NCI-H146 treated with DMSO at 0.1 percent for 48 hours (cell line): ENCODE measurements at regions not wholly inside any gene's neighbourhood (a gene's known extent, or its start where the extent isn't known, plus 50 kb on each side); places are given as distances from the start of the nearest gene placed in this dataset.
"Not testable (repeated sequence)": the region's sequence is repeated elsewhere in the genome, so short reads cannot be mapped to it uniquely, and the experiment has no call there.

ENCODE experiments used
- DNase-seq: peaks from one replicate; lab custom pipeline; 2025; ENCODE audit not compliant: unreplicated experiment; lab: John Stamatoyannopoulos, UW

DNA sequence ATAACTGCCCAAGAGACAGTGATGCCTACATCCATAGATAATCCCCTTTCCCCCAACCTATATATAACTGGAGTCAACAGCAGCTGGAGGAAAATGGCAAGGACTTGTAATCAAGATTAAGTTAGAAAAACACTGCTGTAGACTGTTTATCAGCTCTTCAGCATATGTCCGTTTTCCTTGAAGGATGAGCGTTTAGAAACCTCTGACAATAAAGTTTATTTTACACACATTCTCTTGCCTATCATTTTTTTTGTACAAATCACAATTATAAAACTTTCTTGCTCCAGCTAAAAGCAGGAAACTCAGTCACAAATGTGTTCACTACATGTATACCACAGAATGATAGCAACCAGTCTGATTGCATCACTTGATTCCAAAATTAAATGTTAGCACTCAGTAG lies 50.8 kb downstream of the PPIAL4G start:
- not testable (repeated sequence) for DNase-seq

DNA sequence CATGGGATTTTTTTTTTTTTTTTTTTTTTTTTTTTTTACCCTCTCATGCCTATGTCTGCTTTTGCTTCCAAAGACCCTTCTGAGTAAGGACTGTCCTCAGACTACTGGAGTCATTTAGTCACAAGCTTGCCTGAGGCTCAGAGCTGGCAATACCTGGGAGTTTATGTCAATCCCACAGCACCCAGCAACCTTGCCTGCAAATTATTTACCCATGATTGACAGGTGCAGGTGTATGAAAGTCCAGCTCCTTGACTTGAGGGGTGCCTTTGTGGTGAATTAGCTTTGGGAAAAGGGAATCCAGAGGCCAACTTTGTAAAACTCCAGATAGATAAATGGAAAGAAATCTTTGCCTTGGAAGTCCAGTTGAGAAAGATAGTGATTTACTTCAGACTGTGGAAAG lies 53.2 kb downstream of the PPIAL4G start:
- DNase-seq: not testable (repeated sequence)

DNA sequence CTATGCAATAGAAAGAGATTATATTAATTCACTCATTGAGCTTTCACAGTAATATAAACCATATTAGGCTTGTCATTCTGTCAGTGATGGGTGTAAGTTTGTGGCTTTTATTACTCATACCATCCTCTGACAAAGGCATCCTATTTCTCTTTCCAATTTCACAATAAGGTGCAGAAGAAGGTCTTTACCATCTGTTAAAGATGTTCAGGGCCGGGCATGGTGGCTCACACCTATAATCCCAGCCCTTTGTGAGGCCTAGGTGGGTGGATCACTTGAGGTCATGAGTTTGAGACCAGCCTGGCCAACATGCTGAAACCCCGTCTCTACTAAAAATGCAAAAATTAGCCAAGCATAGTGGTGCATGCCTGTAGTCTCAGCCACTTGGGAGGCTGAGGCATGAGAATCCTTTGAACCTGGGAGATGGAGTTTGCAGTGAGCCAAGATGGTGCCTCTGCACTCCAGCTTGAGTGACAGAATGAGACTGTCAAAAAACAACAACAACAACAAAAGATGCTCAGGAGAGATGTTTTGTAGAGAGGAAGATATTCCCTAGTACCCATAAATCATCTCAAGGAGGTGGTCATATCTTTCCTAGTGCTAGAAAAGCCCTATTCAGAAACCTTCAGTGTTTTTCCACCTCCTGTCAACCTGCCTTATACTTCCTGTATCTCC lies 56.0 kb downstream of the PPIAL4G start:
- DNase-seq: not testable (repeated sequence)

DNA sequence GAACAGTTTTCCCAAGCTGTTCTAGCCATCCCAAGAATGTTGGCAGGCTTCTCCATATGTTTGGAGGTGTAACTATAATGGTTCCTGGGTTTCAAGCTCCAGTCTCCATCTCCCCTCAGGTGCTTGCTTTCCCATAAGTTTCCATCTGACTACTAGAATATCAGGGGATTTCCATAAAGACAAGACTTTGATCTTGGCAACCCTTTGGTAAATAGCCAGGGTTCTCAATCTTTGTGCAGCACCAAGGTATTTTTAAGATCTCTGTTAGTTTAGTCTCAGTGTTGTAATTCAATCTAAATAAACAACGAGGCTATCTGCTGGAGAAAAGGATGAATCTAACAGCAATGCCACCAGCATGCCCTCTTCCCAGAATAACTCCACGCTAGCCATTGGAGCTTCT lies 56.7 kb downstream of the PPIAL4G start:
- not testable (repeated sequence) for DNase-seq

DNA sequence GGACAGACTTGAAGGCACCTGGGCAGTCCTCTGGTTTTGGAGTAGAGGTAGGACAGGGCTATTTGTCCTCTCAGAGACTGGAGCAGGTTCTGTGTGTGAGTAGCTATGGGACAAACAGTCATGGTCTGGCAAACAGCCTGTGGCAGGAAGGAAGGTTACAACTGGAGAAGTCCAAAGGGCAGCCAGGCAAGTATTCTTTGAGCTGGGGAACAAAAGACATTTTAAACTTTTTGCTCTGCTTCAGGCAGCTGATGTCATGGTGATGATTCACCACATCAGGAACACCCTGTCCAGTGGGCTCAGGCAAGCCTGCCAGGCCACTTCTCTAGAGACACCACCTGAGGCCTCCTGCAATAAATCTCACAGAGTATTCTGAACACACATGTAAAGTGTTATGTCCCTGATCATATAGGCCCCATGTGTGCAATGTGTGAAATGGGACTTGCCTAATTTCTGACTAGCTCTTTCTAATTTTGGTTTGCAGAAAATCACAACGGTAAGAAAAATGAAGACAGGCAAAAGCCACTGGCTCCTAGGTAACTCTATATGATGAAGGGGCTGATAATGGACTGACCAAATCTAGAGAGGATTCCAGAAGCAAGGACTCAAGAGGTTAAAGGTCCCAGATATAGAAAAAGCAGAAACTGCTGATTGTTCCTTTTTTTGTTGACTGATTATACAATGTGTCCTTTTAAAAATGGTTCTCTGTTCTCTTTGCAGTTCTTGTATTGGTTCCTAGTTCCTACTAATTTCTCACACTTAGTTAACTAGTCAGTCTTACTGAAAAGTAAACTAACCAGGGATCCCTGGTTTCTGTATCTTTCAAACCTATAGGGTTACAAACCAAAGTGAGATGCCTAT lies 58.7 kb downstream of the PPIAL4G start:
- not testable (repeated sequence) for DNase-seq

DNA sequence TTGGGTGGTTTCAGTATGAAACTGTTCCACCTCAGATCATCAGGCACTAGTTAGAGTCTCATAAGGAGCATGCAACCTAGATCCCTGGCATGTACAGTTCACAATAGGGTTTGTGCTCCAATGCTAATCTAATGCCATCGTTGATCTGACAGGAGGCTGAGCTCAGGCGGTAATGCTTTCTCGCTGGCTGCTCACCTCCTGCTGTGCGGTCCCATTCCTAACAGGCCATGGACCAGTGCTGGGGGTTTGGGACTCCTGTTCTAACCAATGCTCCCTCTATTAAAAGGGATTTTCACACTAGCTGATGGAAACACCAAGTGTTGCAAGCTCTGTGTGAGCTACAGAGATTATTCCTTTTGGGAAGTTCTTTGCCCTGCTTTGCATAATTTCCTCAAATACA lies 60.2 kb downstream of the PPIAL4G start:
- DNase-seq: not testable (repeated sequence)

DNA sequence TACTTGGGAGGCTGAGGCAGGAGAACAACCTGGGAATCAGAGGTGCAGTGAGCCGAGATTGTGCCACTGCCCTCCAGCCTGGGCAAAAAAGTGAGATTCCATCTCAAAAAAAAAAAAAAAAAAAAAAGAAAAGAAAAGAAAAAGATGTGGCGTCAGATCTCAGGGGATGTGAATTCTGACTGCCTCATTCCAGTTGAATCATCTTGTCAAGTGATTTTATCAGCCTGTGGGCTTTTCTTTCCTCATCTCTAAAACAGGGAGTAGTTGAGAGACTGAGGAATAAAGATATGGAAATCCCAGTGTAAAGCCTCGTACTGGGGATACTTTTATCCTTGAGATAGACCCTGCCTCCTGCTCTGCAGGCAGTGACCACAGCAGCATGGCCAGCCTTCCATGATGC lies 65.9 kb downstream of the PPIAL4G start:
- DNase-seq: not testable (repeated sequence)

DNA sequence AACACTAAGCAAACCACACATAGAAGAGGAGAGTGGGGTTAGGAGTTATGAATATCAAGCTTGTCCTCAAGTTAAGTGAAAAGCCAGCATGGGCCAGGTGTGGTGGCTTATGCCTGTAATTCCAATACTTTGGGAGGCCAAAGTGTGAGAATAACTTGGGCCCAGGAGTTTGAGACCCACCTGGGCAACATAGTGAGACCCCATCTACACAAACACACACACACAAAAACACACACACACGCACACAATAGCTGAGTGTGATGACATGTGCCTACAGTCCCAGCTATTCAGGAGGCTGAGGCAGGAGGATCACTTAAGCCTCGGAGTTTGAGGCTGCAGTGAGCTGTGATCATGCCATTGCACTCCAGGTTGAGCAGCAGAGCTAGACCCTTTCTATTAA lies 69.7 kb downstream of the PPIAL4G start:
- not testable (repeated sequence) for DNase-seq

DNA sequence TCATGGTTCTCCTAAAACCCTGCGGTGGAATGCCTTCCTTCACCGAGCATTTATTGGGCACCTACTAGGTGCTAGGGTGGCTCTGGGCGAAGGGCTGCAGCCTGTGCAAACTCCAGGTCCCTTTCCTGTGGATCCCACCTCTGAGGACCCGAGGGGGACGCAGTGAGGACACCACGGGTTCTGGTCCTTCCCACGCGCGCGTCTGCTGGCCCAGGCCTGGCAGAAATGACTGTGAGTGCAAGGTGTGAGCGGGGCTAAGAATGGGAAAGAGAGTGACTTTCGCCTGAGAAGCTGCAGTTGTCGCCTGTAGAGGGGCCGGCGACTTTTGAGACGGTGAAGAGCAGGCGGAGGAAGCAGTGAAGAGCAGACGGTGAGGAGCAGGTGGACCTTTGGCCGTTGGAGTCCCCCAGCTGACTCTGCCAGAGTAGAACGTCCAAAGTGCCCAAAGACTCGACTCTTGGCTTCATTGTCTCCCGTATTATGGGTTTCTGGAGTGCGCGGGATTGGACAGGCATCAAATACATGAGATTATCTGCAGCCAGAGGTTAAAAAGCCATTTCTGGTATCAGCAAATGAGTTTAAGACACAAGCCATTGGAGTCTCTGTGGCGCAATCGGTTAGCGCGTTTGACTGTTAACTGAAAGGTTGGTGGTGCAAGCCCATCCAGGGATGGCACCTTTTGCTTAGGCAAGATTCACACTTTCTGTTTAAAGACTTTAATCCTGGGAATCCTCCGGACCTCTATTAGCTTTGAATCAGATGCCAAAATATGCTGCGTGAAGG lies 78.1 kb downstream of the PPIAL4G start:
- not testable (repeated sequence) for DNase-seq

DNA sequence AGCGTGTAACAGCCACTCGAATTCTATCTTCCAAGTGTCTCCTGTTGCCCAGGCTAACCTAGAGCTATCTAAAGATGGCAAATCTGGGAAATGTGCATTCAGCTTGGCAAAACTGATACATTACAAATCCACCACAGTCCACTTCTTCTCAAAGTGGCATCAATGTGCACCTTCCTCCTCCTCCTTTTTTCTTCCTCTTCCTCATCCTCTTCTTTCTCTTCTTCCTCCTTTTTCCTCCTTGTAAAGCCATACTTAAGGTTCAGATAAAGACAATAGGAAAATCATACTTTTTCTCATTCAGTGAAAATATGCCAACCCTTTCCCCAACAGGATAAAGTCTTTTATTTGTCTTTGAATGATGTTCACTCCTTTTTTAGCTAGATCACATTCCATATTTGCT lies 79.2 kb downstream of the PPIAL4G start:
- not testable (repeated sequence) for DNase-seq

DNA sequence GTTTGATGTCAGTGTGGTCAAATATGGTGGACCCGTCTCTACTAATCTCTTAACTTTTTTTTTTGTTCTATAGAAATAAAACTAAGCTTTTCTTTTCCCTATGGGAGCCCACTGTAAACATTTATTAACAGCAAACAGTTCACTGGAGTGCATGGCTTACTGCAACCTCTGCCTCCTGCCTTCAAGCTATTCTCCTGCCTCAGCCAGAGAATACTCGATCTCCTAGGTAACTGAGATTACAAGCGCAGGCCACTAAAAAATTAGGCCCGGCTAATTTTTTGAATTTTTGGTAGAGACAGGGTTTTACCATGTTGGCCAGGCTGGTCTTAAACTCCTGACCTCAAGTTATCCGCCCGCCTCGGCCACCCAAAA lies 80.0 kb downstream of the PPIAL4G start:
- not testable (repeated sequence) for DNase-seq

DNA sequence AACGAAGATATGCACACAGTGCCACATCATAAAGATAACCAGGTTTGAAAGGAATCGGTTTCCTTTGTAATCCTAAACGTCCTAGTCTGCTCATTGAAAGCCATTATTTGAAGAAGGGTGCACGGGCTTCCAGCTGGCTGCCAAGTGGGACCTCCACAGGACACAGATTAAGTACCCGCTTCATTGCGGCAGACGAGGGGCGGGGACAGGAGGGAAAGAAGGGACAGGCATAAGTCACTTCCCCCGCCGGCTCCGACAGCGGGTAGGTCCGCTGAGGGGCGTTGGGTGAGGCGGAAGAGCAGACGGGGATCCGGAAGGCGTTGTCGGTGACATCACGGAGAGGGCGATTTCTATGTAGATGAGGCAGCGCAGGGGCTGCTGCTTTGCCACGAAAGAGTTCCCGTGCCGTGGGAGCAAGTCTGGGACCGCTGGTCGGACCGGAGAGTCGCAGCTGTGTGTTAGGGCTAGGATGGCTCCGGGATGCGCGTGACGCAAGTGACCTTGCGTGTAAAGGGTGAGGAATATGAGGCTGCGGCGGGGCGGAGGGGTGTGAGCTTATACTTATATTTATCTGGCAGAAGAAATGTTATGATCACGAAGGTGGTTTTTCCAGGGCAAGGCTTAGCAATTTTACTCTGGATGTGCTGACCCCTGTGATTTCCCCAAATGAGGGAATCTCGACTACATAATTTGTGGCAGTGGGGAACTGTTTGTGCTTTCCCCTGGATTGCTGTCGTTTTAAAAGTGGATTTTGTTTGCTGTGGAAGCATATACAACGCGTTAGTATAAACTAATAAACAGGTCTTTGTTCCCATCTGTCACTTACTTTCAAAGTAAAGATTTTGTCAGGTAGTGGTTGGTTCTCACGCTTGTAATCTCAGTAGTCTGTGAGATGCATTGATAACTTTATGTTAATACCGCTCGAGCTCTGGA lies 80.7 kb downstream of the PPIAL4G start:
- not testable (repeated sequence) for DNase-seq

DNA sequence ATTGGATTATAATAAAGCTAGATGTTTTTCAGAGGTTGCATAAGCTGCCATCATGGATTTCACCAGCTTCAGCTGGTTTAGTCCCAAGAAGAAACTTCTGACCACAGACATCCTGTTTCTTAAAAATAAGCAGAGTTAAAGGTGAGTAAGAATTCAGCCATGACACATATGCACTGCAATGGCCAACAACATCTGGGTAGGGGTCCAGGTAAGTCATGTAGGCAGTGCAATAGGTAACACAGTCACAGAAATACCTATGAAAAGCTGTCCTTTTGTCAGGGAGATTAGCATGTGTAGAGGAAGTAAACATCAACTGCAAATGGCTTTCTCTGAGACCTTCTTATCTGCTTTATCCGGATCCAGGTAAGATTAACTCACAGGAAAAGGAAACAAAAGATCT lies 85.6 kb downstream of the PPIAL4G start:
- not testable (repeated sequence) for DNase-seq

DNA sequence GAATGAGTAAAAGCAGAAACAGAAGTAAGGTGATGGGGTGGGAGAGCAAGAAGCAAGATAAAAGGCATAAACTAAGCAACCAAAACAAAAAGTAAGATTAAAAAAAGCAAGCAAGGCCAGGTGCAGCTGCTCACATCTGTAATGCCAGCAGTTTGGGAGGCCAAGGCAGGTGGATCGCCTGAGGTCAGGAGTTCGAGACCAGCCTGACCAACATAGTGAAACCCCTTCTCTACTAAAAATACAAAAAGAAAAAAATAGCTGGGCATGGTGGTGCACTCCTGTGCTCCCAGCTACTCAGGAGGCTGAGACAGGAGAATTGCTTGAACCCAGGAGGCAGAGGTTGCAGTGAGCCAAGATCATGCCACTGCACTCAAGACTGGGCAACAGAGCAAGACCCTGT lies 90.6 kb downstream of the PPIAL4G start:
- DNase-seq: not testable (repeated sequence)

DNA sequence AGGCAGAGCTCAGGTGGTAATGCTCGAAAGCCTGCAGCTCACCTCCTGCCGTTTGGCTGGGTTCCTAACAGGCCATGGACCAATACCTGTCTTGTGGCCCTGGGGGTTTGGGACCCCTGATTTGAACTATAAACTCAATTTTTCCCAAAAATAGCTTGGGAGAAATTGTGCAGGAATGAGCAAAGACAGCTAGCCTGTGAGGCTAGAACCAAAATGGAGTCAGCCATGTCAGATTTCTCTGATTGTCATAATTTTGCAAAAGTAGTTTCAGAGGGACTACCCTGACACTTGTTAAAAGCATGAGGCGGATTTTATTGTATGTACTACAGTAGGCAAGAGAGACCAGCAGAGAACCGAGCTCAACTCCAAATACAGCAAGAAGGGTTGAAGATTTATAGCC lies 91.8 kb downstream of the PPIAL4G start:
- not testable (repeated sequence) for DNase-seq

DNA sequence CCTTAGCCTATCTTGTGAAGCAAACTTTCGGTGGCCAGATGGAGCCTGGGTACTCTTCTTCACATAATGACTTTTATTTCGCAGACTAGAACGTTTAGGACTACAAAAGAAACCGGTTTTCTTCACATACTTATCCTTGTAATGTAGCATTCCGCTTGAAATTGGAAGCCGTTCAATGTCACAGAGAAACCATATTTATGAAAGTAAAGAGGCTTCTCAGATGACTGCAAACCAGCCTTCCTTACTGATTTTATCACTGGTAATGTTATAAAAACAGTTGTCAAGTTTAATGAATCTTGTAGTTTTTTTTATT lies 94.1 kb downstream of the PPIAL4G start:
- no peak for DNase-seq

DNA sequence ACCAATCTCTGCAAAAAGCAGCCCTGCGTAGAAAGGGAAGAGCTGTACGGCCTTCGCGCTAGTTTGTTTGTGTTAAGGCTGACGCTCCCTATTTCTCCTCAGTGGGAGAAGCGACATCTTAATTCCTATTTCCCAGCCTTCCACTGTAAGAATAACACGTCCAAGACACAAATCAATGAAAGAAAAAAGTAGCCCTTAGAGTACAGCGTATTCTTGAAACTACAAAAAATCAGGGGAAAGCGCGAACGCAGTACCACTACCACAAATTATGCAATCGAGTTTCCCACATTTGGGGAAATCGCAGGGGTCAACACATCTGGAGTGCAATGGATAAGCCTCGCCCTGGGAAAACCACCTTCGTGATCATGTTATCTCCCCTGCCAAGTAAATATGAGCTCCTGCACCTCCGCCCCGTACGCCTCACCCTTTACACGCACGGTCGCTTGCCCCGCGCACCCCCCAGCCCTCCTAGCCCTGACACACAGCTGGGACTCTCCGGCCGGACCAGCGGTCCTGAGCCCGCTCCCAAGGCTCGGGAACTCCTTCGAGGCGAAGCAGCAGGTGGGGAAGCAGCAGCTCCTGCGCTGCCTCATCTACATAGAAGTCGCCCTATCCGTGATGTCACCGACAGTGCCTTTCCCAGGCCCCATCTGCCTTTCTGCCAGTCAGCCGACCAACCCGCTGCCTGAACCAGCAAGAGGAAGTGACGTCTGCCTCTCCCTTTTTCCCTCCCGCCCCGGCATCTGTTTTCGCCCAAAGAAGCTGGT lies 94.7 kb downstream of the PPIAL4G start:
- no peak for DNase-seq

DNA sequence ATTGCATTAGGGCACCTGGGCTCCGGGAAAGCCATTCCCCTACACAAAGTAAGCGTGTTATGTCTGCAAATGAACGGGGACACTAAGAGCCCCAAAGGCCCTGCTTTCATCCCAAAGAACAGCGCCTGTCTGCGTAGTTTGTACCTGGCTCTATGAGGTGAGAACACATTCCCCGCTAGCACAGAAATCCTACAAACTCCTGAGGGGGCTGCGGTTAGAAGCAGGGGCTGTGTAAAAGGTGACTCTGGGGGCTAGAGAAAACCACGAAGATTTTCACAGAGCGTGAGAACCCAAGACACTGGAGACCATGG lies 95.2 kb downstream of the PPIAL4G start:
- DNase-seq: not testable (repeated sequence)

DNA sequence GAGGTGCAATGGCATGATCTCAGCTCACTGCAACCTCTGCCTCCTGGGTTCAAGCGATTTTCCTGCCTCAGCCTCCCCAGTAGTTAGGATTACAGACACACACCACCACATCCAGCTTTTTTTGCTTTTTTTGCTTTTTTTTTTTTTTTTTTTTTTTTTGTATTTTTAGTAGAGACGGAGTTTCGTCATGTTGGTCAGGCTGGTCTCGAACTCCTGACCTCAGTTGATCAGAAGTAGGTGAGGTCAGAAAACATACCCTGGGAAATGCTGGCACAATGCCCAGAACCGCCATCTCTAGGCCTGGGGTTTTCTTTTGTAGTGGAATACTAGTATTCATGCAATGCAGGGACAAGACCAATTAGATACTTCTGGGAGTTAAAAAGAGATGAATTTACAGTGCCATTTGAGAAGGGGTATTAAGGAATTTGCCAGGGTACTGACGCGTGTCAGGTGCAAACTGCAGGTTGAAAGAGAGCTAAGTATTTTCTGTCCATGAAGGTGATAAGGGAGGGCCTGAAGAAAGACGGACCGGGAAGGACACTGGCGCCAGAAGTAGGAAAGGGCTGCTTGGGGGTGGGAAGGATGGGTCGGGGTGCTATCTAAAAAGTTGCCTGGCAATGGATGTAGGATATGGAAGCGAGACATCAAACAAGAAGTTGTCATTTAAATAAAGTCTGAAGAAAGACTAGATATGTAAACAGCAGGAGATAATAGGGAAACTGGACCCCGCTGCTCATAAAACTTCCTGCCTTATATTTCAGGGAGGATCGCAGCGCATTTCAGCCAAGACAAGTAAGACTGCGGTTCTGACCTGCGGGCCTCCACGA lies 95.8 kb downstream of the PPIAL4G start:
- DNase-seq: not testable (repeated sequence)
